Spleen (tissue), 7 donors: ENCODE measurements at regions not wholly inside any gene's neighbourhood (a gene's known extent, or its start where the extent isn't known, plus 50 kb on each side); places are given as distances from the start of the nearest gene placed in this dataset.

Source experiments
- CTCF ChIP-seq, 11 experiments: fragments of 200-600 bp in 7 of 11; fragments of 450-650 bp in 4 of 11; sonication (generic) in 4 of 11; IDR thresholded peaks in 8 of 11; conservative IDR thresholded peaks in 3 of 11; 1 replicate in 7 of 11; 2 replicates in 4 of 11; pipeline versions ENCODE4 v1.4.0 to v1.8.0; 2016 to 2021; ENCODE audit warnings: antibody characterized with exemption in 11 of 11, inconsistent platforms in 4 of 11, mild to moderate bottlenecking in 1 of 11
- POLR2A ChIP-seq, 3 donors: fragments of 450-650 bp; IDR thresholded peaks; one replicate each; pipeline ENCODE4 v1.5.1; 2017; ENCODE audit warnings: antibody characterized with exemption in 3 of 3, mild to moderate bottlenecking in 1 of 3
- POLR2AphosphoS5 ChIP-seq, 3 donors: sonication (generic); formaldehyde crosslinking; IDR thresholded peaks; one replicate each; pipeline ENCODE4 v1.5.1; 2017; ENCODE audit warnings: antibody characterized with exemption in 3 of 3
- donor health status: DM: no; HTN: no; CAD: no; lungs with moderate emphysema.
- donor health status: DM: no; HTN: no; CAD: no.
- donor health status: DM: no; HTN: no; CAD: no.

GRCh38 chr11:120037111-120037510 lies 100.8 kb downstream of the TRIM29 start:
- TF ChIP-seq CTCF (IDR thresholded peaks at IDR 0.05 in 8 of 11, conservative IDR thresholded peaks at IDR 0.05 in 3 of 11) (no peak), POLR2AphosphoS5 (IDR thresholded peaks at IDR 0.05) (no peak), POLR2A (IDR thresholded peaks at IDR 0.05) (no peak)
